Suprapubic skin (tissue), 4 donors: ENCODE measurements at regions not wholly inside any gene's neighbourhood (a gene's known extent, or its start where the extent isn't known, plus 50 kb on each side); places are given as distances from the start of the nearest gene placed in this dataset.
"Not testable (repeated sequence)": the region's sequence is repeated elsewhere in the genome, so short reads cannot be mapped to it uniquely, and the experiment has no call there.

Experiments used
- DNase-seq, 2 donors: peaks; one replicate each; pipeline ENCODE4 v3.0.0-alpha.2; 2019; ENCODE audit warnings: low spot score in 2 of 2
- H3K27ac ChIP-seq: fragments of 200-600 bp; sonication (generic); one replicate; pipeline ENCODE4 v1.5.1; 2019
- H3K27me3 ChIP-seq: fragments of 200-600 bp; sonication (generic); one replicate; pipeline ENCODE4 v1.5.1; 2019
- H3K36me3 ChIP-seq: fragments of 200-600 bp; sonication (generic); one replicate; pipeline ENCODE4 v1.5.1; 2019
- H3K4me1 ChIP-seq: fragments of 200-600 bp; sonication (generic); one replicate; pipeline ENCODE4 v1.5.1; 2019
- H3K4me3 ChIP-seq: fragments of 200-600 bp; sonication (generic); one replicate; pipeline ENCODE4 v1.5.1; 2019; ENCODE audit warnings: mild to moderate bottlenecking
- H3K9me3 ChIP-seq: fragments of 200-600 bp; sonication (generic); one replicate; pipeline ENCODE4 v1.5.1; 2019
- EP300 ChIP-seq: sonication (generic); formaldehyde crosslinking; IDR thresholded peaks from one replicate; pipeline ENCODE4 v1.6.1; 2017; ENCODE audit warnings: antibody characterized with exemption
- POLR2A ChIP-seq, 2 donors: fragments of 450-650 bp; IDR thresholded peaks; one replicate each; pipeline ENCODE4 v1.6.1; 2017; ENCODE audit warnings: antibody characterized with exemption in 2 of 2, mild to moderate bottlenecking in 2 of 2, moderate library complexity in 2 of 2
- POLR2AphosphoS5 ChIP-seq, 3 donors: sonication (generic); formaldehyde crosslinking; IDR thresholded peaks; one replicate each; pipeline ENCODE4 v1.6.1; 2017; ENCODE audit warnings: antibody characterized with exemption in 3 of 3
- WGBS: methylation state at CpG from one replicate; pipeline ENCODE4 v1.1.5; 2018; 5-methylcytosine and 5-hydroxymethylcytosine counted together
- TF ChIP-seq, protein P1 (sequence below), 2 donors: fragments of 200-600 bp in 1 of 2; fragments of 450-650 bp in 1 of 2; sonication (generic) in 1 of 2; IDR thresholded peaks; one replicate each; pipeline ENCODE4 v1.5.1; 2016 to 2019; ENCODE audit warnings: antibody characterized with exemption in 2 of 2, mild to moderate bottlenecking in 1 of 2, moderate library complexity in 1 of 2

DNA sequence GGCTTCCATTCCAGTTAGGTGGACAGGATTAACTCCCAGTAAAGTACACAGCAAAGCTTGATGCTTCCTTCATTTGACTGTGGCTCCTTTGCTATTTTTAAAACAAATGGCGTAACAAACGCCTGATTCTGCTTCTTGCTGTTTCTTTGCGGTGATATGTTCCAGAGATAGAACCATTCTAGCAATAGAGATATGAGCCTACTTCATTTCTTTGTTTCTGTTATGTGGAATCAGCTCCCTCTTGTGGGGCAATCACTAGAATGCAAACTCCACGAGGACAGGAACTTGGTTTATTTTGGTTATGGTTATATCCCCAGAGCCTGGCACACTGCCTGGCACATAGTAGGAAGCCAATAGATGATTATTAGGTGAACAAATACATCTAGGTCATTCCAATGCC lies 122.6 kb upstream of the SLC6A11 start:
- TF ChIP-seq POLR2A (IDR thresholded peaks at IDR 0.05) = no peak
- TF ChIP-seq, protein P1, sequence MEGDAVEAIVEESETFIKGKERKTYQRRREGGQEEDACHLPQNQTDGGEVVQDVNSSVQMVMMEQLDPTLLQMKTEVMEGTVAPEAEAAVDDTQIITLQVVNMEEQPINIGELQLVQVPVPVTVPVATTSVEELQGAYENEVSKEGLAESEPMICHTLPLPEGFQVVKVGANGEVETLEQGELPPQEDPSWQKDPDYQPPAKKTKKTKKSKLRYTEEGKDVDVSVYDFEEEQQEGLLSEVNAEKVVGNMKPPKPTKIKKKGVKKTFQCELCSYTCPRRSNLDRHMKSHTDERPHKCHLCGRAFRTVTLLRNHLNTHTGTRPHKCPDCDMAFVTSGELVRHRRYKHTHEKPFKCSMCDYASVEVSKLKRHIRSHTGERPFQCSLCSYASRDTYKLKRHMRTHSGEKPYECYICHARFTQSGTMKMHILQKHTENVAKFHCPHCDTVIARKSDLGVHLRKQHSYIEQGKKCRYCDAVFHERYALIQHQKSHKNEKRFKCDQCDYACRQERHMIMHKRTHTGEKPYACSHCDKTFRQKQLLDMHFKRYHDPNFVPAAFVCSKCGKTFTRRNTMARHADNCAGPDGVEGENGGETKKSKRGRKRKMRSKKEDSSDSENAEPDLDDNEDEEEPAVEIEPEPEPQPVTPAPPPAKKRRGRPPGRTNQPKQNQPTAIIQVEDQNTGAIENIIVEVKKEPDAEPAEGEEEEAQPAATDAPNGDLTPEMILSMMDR (IDR thresholded peaks at IDR 0.05) = no peak
- TF ChIP-seq EP300 = no peak
- TF ChIP-seq POLR2AphosphoS5 (IDR thresholded peaks at IDR 0.05) = no peak
- Histone ChIP-seq H3K27me3 (peaks cover 26% of the 10 kb centered on the region), H3K4me1 (no peaks in the 10 kb centered on the region), H3K4me3 (no peak overlapping the region), H3K27ac (no peak overlapping the region), H3K9me3 (no peaks in the 10 kb centered on the region), H3K36me3 (no peaks in the 10 kb centered on the region)
- no peak for DNase-seq
- 64% methylated on average over 4 of the region's 4 CpGs for WGBS

DNA sequence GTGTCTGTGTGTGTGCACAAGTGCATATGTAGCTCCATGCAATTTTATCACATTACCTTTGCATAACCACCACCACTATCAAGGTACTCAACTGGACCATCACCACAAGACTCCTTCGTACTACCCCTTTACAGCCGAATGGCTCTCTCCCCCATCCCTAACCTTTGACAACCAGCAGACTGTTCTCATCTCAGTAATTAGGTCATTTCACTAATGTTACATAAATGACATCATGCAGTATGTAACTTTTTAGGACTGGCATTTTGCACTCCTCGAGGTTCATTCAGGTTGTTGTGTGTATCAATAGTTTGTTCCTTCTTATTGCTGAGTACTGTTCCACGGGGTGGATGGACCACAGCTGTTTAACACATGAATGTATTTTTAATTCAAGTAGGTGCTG lies 121.8 kb upstream of the SLC6A11 start:
- no peaks in the 10 kb centered on the region for H3K4me1 ChIP-seq
- no peak for DNase-seq
- H3K36me3 ChIP-seq = no peaks in the 10 kb centered on the region
- H3K9me3 ChIP-seq = no peaks in the 10 kb centered on the region
- peaks cover 26% of the 10 kb centered on the region for H3K27me3 ChIP-seq
- 74% methylated on average over 4 of the region's 4 CpGs for WGBS
- H3K4me3 ChIP-seq = no peak overlapping the region
- TF ChIP-seq POLR2AphosphoS5 (IDR thresholded peaks at IDR 0.05) (no peak), EP300 (no peak), POLR2A (IDR thresholded peaks at IDR 0.05) (no peak)
- TF ChIP-seq, protein P1 (IDR thresholded peaks at IDR 0.05) = no peak
- H3K27ac ChIP-seq = no peak overlapping the region

DNA sequence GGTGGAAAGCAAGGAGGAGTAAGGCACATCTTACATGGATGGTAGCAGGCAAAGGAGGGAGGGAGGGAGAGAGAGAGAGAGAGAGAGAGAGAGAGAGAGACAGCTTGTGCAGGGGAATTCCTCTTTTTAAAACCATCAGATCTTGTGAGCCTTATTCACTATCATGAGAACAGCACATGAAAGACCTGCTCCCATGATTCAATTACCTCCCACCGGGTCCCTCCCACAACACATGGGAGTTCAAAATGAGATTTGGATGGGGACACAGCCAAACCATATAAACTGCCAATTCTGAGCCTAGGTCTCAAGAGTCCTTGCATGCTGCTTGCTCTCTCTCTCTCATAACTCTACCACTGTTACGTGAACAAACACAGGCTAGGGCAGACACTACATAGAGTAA lies 120.8 kb upstream of the SLC6A11 start:
- not testable (repeated sequence) for H3K4me3 ChIP-seq, H3K4me1 ChIP-seq, H3K36me3 ChIP-seq, DNase-seq, H3K9me3 ChIP-seq, H3K27ac ChIP-seq
- peaks cover 20% of the 10 kb centered on the region for H3K27me3 ChIP-seq
- 53% methylated on average over 2 of the region's 2 CpGs for WGBS

- no peak overlapping the region for H3K27ac ChIP-seq
- H3K27me3 ChIP-seq = peaks cover 20% of the 10 kb centered on the region
- H3K4me1 ChIP-seq = no peaks in the 10 kb centered on the region
- TF ChIP-seq EP300 = no peak
- no peak for TF ChIP-seq POLR2AphosphoS5 (IDR thresholded peaks at IDR 0.05)
- no peak for TF ChIP-seq POLR2A (IDR thresholded peaks at IDR 0.05)
- TF ChIP-seq, protein P1 (IDR thresholded peaks at IDR 0.05) = no peak
- DNase-seq = no peak
- H3K36me3 ChIP-seq = no peaks in the 10 kb centered on the region
- no peak overlapping the region for H3K4me3 ChIP-seq
- H3K9me3 ChIP-seq = no peaks in the 10 kb centered on the region
- 30% methylated on average over 3 of the region's 4 CpGs for WGBS
These were observed 120.3 kb upstream of the SLC6A11 start for GRCh38 chr3:10695595-10696285.

DNA sequence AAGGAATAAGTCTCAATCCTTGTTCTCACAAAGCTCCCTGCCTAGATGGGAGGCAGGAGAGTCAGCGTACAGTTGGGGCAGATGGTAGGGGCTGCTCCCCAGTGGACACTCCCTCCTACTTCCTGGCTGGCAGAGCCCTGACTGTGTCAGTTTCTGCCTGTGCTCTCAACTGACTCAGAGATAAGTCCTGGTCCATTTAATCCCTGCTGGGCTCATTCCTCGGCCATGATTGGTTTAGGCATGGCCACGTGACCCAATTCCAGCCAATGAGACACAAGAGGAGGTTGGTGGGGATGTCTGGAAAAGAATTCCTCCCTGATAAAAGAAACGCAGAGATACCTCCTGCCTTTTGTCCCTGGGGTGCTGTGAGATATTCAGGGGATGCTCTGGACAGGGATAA lies 118.1 kb upstream of the SLC6A11 start:
- 49% methylated on average over 3 of the region's 4 CpGs for WGBS
- TF ChIP-seq, protein P1 (IDR thresholded peaks at IDR 0.05) = no peak
- TF ChIP-seq POLR2AphosphoS5 (IDR thresholded peaks at IDR 0.05) (no peak), EP300 (no peak), POLR2A (IDR thresholded peaks at IDR 0.05) (no peak)
- H3K27me3 ChIP-seq = peaks cover 27% of the 10 kb centered on the region

GRCh38 chr3:10700821-10701220 lies 115.2 kb upstream of the SLC6A11 start:
- no peaks in the 10 kb centered on the region for H3K9me3 ChIP-seq
- H3K4me3 ChIP-seq = no peak overlapping the region
- no peaks in the 10 kb centered on the region for H3K4me1 ChIP-seq
- no peak for DNase-seq
- WGBS = 79% methylated on average over 2 of the region's 2 CpGs
- no peak overlapping the region for H3K27ac ChIP-seq
- H3K36me3 ChIP-seq = no peaks in the 10 kb centered on the region
- peaks cover 56% of the 10 kb centered on the region for H3K27me3 ChIP-seq
- TF ChIP-seq POLR2A (IDR thresholded peaks at IDR 0.05) (no peak), EP300 (no peak), POLR2AphosphoS5 (IDR thresholded peaks at IDR 0.05) (no peak)
- TF ChIP-seq, protein P1 (IDR thresholded peaks at IDR 0.05) = no peak

More for the DNA sequence above, 118.1 kb upstream of the SLC6A11 start:
- no peaks in the 10 kb centered on the region for H3K36me3 ChIP-seq
- no peaks in the 10 kb centered on the region for H3K9me3 ChIP-seq
- no peaks in the 10 kb centered on the region for H3K4me1 ChIP-seq
- no peak overlapping the region for H3K4me3 ChIP-seq
- H3K27ac ChIP-seq = no peak overlapping the region
- DNase-seq = no peak
